MG63 (cell line): ENCODE measurements at regions not wholly inside any gene's neighbourhood (a gene's known extent, or its start where the extent isn't known, plus 50 kb on each side); places are given as distances from the start of the nearest gene placed in this dataset.

Experiments
- DNase-seq: peaks from one replicate; pipeline ENCODE4 v3.0.0-alpha.2; 2020
- H3K27me3 ChIP-seq: fragments of 250-450 bp; sonication (Bioruptor Pico); 2 replicates; pipeline ENCODE4 v1.5.1; 2020; ENCODE audit warnings: mild to moderate bottlenecking, moderate library complexity
- H3K36me3 ChIP-seq: fragments of 250-450 bp; sonication (Bioruptor Pico); 2 replicates; pipeline ENCODE4 v1.5.1; 2020; ENCODE audit warnings: mild to moderate bottlenecking, moderate library complexity
- H3K4me3 ChIP-seq: fragments of 250-450 bp; sonication (Bioruptor Pico); 2 replicates; pipeline ENCODE4 v1.5.1; 2020; ENCODE audit warnings: mild to moderate bottlenecking, moderate library complexity
- H3K9me3 ChIP-seq: fragments of 250-450 bp; sonication (Bioruptor Pico); 2 replicates; pipeline ENCODE4 v1.5.1; 2020; ENCODE audit warnings: mild to moderate bottlenecking, moderate library complexity

- Histone ChIP-seq H3K9me3 (no peaks in the 10 kb centered on the region), H3K4me3 (no peak overlapping the region), H3K27me3 (no peaks in the 10 kb centered on the region), H3K36me3 (no peaks in the 10 kb centered on the region)
- DNase-seq, result no peak
These were observed 75.5 kb upstream of the CISTR start for GRCh38 chr12:53827306-53827705.

DNA sequence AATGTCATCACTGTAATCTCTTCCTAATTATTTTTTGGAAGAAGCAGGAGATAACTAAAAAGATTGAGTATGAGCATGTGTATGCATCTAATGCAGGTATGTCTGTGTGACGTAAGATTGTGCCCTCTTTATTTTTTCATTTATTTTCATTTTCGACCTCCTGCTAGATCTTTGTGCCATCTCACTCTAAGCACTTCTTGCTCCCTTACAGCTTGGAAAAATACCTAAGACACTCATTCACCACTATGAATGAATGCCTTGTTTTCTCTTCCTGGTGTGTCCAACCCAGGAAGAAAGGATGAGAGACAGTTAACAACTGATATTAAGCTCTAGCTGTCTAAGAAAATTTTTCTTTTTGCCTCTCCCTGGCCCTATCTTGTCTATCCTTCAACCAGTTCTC lies 76.8 kb upstream of the CISTR start:
- no peak for DNase-seq
- Histone ChIP-seq H3K36me3 (no peaks in the 10 kb centered on the region), H3K27me3 (no peaks in the 10 kb centered on the region), H3K9me3 (no peaks in the 10 kb centered on the region), H3K4me3 (no peak overlapping the region)

DNA sequence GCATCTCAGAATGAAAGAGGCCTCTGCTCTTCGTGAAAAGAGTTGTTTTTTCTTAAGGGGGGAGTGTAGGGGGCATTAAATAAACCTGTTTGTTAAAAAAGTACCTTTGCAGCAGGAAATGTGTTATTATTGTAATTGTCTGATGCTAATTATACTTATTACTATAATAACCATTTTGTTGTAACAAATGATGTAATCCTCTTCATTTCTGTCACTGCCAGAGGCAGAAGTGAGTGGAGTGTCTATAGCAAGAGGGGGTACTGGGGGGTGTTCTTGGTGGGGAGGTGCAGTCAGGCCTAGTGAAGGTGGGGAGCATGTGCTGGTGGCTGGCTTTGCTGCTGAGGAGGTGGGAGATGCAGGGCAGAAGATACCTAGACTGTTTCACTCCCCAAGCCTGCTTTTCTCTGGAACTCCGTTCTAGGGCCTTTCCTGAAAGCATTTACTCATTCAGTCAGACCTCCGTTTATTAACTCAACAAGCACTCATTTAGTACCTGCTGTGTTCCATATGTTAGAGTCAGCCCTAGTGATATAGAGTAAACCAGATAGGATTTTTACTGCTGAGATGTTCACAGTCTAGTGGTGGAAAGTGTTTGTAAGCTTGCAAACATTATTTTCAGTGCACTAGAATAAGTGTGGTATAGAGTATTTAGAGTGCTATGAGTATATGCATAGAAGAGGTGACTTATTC lies 77.5 kb upstream of the CISTR start:
- Histone ChIP-seq H3K4me3 (no peak overlapping the region), H3K9me3 (no peaks in the 10 kb centered on the region), H3K36me3 (no peaks in the 10 kb centered on the region), H3K27me3 (no peaks in the 10 kb centered on the region)
- no peak for DNase-seq

GRCh38 chr12:53830631-53831030 lies 78.9 kb upstream of the CISTR start:
- DNase-seq, result no peak
- H3K27me3 ChIP-seq, result no peaks in the 10 kb centered on the region
- no peaks in the 10 kb centered on the region for H3K36me3 ChIP-seq
- H3K9me3 ChIP-seq, result no peaks in the 10 kb centered on the region
- no peak overlapping the region for H3K4me3 ChIP-seq

- no peaks in the 10 kb centered on the region for H3K36me3 ChIP-seq
- H3K4me3 ChIP-seq, result no peak overlapping the region
- no peaks in the 10 kb centered on the region for H3K9me3 ChIP-seq
- H3K27me3 ChIP-seq, result no peaks in the 10 kb centered on the region
- DNase-seq, result no peak
These were observed 84.4 kb upstream of the CISTR start for GRCh38 chr12:53836119-53836655.

DNA sequence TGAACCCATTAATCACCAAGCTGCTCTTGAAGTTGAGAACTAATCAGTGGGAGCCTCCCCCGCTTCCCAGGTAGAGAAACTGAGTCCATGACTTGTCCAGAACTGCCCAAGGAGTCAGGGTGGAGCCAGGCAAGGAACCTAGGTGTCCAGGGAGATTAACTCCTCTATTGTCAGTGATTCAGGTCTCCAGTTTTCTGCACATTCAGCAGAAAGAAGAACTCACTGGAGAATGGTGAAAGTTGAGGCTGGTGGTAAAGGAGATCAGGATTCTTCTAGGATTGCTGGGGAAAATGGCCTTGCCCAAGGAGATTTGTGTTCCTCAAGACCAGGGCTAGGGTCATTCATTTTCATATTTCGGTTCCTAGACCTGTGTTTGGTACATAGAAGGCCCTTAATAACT lies 87.2 kb upstream of the CISTR start:
- H3K27me3 ChIP-seq, result no peaks in the 10 kb centered on the region
- H3K36me3 ChIP-seq, result no peaks in the 10 kb centered on the region
- no peak overlapping the region for H3K4me3 ChIP-seq
- no peaks in the 10 kb centered on the region for H3K9me3 ChIP-seq
- no peak for DNase-seq

- Histone ChIP-seq H3K9me3 (no peaks in the 10 kb centered on the region), H3K4me3 (no peak overlapping the region), H3K36me3 (no peaks in the 10 kb centered on the region), H3K27me3 (no peaks in the 10 kb centered on the region)
- DNase-seq, result no peak
These were observed 88.5 kb upstream of the CISTR start for GRCh38 chr12:53840316-53840715.

DNA sequence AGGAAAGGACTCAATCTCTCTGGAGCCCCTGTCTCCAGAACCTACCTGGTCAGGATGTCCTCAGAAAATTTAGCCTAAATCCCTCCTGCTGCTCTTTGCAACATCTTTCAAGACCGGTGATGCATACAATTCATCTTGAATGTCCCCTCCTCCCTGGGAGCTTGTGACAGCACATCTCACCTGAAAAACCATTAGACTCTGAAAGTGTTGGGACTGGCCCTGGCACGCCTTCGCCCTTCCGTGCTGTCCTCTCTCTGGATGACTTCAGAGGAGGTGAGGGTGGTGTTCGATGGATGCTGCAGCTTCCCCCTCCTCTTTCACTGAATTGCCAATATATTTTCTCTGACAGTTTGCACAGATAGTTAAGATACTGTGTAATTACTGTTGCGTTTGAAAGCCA lies 90.9 kb upstream of the CISTR start:
- H3K4me3 ChIP-seq, result no peak overlapping the region
- no peaks in the 10 kb centered on the region for H3K36me3 ChIP-seq
- H3K9me3 ChIP-seq, result no peaks in the 10 kb centered on the region
- H3K27me3 ChIP-seq, result no peaks in the 10 kb centered on the region
- no peak for DNase-seq

GRCh38 chr12:53843545-53843944 lies 91.8 kb upstream of the CISTR start:
- no peaks in the 10 kb centered on the region for H3K36me3 ChIP-seq
- H3K4me3 ChIP-seq, result no peak overlapping the region
- DNase-seq, result no peak
- H3K9me3 ChIP-seq, result no peaks in the 10 kb centered on the region
- H3K27me3 ChIP-seq, result no peaks in the 10 kb centered on the region

DNA sequence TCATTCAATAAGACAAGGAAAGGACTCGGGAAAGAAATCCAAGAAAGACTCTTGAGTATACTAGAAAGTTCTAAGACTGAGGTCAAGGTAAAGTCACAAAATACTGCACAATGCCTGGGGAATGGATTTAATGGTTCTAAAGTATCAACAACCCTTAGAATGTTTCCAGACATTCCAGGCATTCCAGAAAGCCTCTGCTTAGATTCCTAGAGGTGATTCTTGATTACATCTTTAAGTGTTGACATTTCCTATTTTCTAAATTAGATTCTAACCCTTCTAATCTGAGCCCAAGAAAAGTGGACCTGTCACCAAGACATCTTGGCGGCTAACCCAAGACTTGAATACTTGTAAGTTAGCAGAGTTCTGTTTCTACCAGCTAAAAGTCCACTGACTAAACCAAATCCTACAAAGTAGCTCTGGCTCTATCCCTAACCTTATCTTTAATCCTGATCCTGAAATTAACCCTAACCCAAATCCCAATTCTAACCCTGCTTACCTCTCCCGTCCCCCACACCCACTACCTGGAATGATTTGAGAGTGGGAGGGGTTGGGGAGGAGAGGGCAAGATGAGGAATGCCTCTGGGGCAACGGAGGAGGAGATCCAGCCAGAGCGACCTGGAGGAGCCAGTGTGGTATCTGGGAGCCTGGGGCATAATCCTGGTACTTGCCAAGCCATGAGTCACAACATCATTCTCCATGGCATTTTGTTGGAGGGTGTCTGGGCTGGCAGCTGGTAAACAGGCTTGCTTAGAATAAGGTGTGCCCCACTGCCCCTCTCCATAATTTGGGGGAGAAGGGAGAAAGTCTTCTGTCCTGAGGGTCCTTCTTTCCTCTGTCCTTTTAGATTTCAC lies 93.4 kb upstream of the HOXC13 start:
- peak; percentile 89 for DNase-seq
- Histone ChIP-seq H3K4me3 (no peak overlapping the region), H3K27me3 (no peaks in the 10 kb centered on the region), H3K36me3 (no peaks in the 10 kb centered on the region), H3K9me3 (no peaks in the 10 kb centered on the region)

GRCh38 chr12:53845932-53846331 lies 92.7 kb upstream of the HOXC13 start:
- H3K27me3 ChIP-seq, result no peaks in the 10 kb centered on the region
- no peaks in the 10 kb centered on the region for H3K36me3 ChIP-seq
- no peaks in the 10 kb centered on the region for H3K9me3 ChIP-seq
- peak; percentile 32 for DNase-seq
- H3K4me3 ChIP-seq, result no peak overlapping the region

DNA sequence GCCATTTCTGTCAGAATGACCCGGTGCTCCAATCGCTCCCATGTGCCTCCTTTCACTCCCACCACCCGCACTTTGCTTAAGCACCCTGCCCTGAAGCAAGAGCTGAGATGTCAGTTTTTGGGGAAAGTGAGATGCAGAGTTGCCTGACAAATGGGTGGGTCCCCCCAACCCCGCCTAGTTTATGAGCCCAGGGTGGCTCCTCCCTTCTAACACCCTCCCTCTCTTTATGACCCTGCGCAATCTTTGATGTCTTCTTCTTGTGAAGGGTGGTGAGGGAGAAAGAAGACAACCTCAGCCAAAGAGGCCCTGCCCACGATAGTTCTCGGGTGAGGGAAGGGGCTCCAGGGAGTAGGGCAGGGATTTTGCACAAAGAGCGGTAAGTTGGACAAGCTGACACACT lies 89.5 kb upstream of the HOXC13 start:
- no peaks in the 10 kb centered on the region for H3K27me3 ChIP-seq
- H3K4me3 ChIP-seq, result no peak overlapping the region
- H3K36me3 ChIP-seq, result no peaks in the 10 kb centered on the region
- no peak for DNase-seq
- H3K9me3 ChIP-seq, result no peaks in the 10 kb centered on the region

DNA sequence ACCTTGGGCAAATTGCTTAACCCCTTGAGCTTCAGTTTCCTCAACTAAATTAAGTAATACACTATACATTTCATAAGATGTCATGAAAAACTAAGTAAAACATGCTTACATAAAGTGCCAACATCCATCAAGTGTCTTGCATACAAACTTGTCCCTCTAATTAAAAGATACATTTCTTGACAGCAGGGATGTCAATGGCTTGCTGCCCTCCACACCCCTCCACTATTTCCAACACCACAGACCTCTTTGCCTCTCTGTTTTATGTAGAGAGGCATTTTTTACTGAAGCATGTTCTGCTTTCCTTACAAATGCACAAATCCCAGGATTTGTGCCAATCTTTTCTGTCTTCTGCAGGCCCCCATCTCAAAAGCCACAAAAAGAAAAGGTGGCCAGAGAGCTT lies 89.0 kb upstream of the HOXC13 start:
- Histone ChIP-seq H3K4me3 (no peak overlapping the region), H3K27me3 (no peaks in the 10 kb centered on the region), H3K9me3 (no peaks in the 10 kb centered on the region), H3K36me3 (no peaks in the 10 kb centered on the region)
- no peak for DNase-seq

- no peak for DNase-seq
- H3K27me3 ChIP-seq, result no peaks in the 10 kb centered on the region
- H3K9me3 ChIP-seq, result no peaks in the 10 kb centered on the region
- H3K4me3 ChIP-seq, result no peak overlapping the region
- no peaks in the 10 kb centered on the region for H3K36me3 ChIP-seq
These were observed 86.6 kb upstream of the HOXC13 start for GRCh38 chr12:53852061-53852460.

- Histone ChIP-seq H3K27me3 (no peaks in the 10 kb centered on the region), H3K4me3 (no peak overlapping the region), H3K36me3 (no peaks in the 10 kb centered on the region), H3K9me3 (no peaks in the 10 kb centered on the region)
- DNase-seq, result no peak
These were observed 85.6 kb upstream of the HOXC13 start for GRCh38 chr12:53852992-53853391.

DNA sequence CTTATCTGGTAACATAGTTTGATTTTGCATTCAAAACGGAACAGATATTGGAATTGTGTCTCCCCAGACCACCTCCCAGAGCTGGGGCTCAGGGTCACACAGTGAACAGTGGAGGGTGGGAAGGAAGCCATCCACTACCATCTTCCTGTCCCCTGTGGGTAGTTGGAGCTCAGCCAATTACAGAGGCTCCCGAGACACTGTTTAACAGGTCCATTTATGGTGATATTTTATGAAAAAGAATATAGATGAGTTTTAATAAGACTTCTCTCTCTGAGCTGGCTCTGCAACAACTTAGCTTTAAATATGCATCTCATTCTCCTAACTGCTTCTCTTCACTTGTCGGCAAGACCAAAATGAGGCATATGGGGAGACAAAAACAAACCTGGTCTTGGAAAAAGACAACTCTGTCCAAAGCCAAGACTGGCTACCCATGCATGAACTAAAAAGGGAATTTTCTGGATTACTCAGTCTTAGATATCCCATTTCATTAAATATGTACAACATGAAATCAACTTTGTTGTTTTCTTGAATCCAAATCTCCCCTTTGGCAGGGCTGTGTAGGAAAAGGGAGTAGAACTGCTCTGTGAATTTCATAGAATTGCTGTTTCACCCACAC lies 83.8 kb upstream of the HOXC13 start:
- no peak for DNase-seq
- no peak overlapping the region for H3K4me3 ChIP-seq
- no peaks in the 10 kb centered on the region for H3K9me3 ChIP-seq
- H3K36me3 ChIP-seq, result no peaks in the 10 kb centered on the region
- H3K27me3 ChIP-seq, result no peaks in the 10 kb centered on the region

GRCh38 chr12:53856132-53856531 lies 82.5 kb upstream of the HOXC13 start:
- no peak overlapping the region for H3K4me3 ChIP-seq
- no peaks in the 10 kb centered on the region for H3K36me3 ChIP-seq
- H3K27me3 ChIP-seq, result no peaks in the 10 kb centered on the region
- DNase-seq, result no peak
- no peaks in the 10 kb centered on the region for H3K9me3 ChIP-seq
